ENCODE measurements at regions not wholly inside any gene's neighbourhood (a gene's known extent, or its start where the extent isn't known, plus 50 kb on each side); places are given as distances from the start of the nearest gene placed in this dataset.

DNA sequence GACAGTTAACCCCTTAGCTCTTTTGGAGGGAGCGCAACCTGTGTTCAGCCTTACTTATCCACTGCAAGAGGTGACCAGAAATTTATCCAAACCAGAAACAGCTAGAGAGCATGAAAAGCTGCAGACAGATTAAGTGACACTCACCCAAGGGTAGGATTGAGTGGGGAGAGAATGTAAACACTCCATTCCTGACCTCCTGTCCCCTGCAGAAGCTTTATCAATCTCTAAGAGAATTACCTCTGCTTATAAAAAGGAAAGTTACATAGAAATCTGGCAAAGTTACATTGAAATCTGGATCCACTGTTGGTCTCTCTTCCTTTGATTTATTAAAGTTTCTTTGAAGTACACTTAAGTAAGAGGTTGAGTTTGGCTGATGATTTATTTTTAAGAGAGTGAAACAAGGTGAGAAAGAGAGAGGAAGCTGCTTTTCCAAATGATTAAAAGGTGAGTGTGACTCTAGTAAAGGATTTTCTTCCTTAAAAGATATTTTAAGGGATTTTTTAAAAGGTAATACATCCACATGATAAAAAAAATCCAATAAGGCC lies 112.3 kb downstream of the ANAPC4 start:
- DNase-seq (ENCODE audit: low read depth), result no peak
- TF ChIP-seq, protein P1, sequence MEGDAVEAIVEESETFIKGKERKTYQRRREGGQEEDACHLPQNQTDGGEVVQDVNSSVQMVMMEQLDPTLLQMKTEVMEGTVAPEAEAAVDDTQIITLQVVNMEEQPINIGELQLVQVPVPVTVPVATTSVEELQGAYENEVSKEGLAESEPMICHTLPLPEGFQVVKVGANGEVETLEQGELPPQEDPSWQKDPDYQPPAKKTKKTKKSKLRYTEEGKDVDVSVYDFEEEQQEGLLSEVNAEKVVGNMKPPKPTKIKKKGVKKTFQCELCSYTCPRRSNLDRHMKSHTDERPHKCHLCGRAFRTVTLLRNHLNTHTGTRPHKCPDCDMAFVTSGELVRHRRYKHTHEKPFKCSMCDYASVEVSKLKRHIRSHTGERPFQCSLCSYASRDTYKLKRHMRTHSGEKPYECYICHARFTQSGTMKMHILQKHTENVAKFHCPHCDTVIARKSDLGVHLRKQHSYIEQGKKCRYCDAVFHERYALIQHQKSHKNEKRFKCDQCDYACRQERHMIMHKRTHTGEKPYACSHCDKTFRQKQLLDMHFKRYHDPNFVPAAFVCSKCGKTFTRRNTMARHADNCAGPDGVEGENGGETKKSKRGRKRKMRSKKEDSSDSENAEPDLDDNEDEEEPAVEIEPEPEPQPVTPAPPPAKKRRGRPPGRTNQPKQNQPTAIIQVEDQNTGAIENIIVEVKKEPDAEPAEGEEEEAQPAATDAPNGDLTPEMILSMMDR (conservative IDR thresholded peaks at IDR 0.05; ENCODE audit: control insufficient read depth, insufficient read depth, low read depth, low read length), result no peak
- no peak overlapping the region for H3K4me3 ChIP-seq (ENCODE audit: control insufficient read depth, low read depth, low read length)

DNA sequence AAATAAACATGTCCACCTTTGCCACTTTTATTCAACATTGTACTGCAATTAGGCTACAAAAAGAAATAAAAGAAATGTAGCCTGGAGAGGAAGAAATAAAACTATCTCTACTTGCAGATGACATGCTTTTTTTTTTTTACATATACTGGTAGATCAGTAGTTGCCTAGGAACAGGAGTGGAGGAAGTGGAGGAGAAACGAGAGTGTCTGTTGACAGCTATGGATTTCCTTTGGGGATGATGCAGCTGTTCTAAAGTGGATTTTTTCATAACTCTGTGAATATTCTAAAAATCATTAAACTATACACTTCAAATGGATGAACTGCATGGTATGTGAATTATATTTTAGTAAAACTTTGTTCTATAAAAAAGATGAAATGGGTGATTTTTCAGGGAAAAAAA lies 116.4 kb downstream of the ANAPC4 start:
- H3K4me3 ChIP-seq (ENCODE audit: control insufficient read depth, low read depth, low read length), result no peak overlapping the region
- DNase-seq (ENCODE audit: low read depth), result no peak
- TF ChIP-seq, protein P1 (conservative IDR thresholded peaks at IDR 0.05; ENCODE audit: control insufficient read depth, insufficient read depth, low read depth, low read length), result no peak

DNA sequence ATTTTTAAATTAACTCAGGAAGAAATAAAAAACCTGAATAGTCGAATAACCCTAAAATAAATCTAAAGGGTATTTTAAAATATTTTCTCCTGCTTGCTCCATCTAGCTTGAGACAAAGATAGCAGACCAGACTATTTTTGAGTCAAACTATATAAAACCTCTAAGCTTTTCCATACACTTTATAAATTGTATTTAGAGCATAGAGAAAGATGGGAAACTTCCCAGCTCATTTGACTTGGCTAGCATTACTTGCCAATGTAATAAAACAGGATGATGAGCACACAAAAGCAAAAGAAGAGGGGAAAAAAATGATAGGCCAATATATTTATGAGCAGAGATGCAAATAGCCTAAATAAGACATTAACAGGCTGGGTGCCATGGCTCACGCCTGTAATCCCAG lies 117.1 kb downstream of the ANAPC4 start:
- H3K4me3 ChIP-seq (ENCODE audit: control insufficient read depth, low read depth, low read length), result no peak overlapping the region
- TF ChIP-seq, protein P1 (conservative IDR thresholded peaks at IDR 0.05; ENCODE audit: control insufficient read depth, insufficient read depth, low read depth, low read length), result no peak
- DNase-seq (ENCODE audit: low read depth), result no peak

DNA sequence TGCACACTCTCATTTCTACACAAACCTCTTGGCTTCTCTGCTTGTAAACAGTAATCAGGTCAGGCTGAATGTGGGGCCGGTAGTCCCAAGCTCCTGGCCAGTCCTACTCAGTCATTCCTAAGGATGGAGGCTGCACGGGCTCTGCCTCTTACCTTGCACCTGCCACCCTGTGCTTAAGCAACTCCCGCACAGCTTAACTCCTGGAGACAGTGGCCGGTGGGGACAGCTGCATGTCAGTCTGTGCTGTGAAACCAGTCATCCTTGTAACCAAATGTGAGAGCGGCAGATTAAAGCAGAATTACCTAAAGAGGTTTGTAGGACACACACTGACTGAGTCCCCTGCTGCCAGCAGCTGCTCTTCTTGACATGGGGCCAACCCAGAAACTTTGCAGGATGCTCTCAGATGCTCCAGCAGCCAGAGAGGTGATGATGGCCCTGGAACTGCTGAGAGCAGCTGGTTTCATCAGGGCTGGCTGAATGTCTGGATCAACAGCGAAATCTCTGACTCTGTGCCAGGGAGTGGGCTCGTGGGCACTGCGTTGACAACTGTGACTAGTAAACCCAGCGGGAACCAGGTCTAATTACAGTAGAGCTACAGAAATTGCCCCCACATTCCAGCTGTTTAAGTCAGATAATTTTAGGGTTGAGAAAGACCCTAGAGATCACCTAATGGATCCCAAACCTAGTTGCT lies 123.7 kb downstream of the ANAPC4 start:
- TF ChIP-seq, protein P1 (conservative IDR thresholded peaks at IDR 0.05; ENCODE audit: control insufficient read depth, insufficient read depth, low read depth, low read length), result no peak
- no peak overlapping the region for H3K4me3 ChIP-seq (ENCODE audit: control insufficient read depth, low read depth, low read length)
- no peak for DNase-seq (ENCODE audit: low read depth)

DNA sequence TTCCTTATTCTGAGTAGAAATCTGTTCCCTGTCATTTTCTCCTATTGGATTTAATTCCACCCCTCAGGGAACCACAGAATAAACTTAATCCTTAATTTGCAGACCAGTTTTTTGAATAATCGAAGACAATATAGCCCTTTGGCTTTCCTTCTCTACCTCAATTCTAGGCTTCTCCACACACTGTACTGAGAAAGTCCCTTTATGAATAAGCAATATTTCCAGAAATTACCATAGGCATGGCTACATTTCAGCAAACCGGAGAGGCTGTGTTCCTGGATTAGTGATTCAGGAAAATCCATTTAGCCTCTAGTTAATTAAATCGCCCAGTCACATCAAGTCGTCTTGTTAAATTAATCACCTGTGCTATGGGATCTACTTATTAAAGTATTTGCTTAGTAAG lies 125.1 kb downstream of the ANAPC4 start:
- TF ChIP-seq, protein P1 (conservative IDR thresholded peaks at IDR 0.05; ENCODE audit: control insufficient read depth, insufficient read depth, low read depth, low read length), result no peak
- no peak overlapping the region for H3K4me3 ChIP-seq (ENCODE audit: control insufficient read depth, low read depth, low read length)
- no peak for DNase-seq (ENCODE audit: low read depth)

DNA sequence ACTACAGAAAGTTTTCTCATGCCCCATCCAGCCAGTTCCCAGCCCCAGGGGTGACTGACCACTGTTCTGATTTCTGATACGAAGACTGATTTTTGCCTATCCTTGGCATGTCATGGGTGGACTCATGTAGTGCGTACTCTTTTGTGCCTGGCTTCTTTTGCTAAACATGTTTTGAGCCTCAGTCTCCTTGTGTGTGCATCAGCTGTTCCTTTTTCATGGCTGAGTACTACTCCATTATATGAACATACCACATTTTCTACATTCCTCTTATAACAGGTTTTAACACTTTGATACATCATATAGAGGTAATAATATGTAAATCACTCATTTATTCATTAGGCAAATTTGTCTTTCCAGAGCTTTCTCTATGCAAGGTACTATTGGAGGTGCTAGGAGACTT lies 126.7 kb downstream of the ANAPC4 start:
- TF ChIP-seq, protein P1 (conservative IDR thresholded peaks at IDR 0.05; ENCODE audit: control insufficient read depth, insufficient read depth, low read depth, low read length), result no peak
- H3K4me3 ChIP-seq (ENCODE audit: control insufficient read depth, low read depth, low read length), result no peak overlapping the region
- no peak for DNase-seq (ENCODE audit: low read depth)
